AG09319 (cell line): ENCODE measurements at regions not wholly inside any gene's neighbourhood (a gene's known extent, or its start where the extent isn't known, plus 50 kb on each side); places are given as distances from the start of the nearest gene placed in this dataset.
"Not testable (repeated sequence)": the region's sequence is repeated elsewhere in the genome, so short reads cannot be mapped to it uniquely, and the experiment has no call there.

Experiments used
- DNase-seq: peaks from one replicate; pipeline ENCODE4 v3.0.0-alpha.2; 2010; ENCODE audit warnings: low read depth; ENCODE audit errors: extremely low read depth
- TF ChIP-seq, protein P1 (sequence below): IDR thresholded peaks from 2 replicates; pipeline ENCODE4 v1.5.1; 2011; ENCODE audit warnings: low read depth, mild to moderate bottlenecking, inconsistent platforms, low read length, moderate library complexity

DNA sequence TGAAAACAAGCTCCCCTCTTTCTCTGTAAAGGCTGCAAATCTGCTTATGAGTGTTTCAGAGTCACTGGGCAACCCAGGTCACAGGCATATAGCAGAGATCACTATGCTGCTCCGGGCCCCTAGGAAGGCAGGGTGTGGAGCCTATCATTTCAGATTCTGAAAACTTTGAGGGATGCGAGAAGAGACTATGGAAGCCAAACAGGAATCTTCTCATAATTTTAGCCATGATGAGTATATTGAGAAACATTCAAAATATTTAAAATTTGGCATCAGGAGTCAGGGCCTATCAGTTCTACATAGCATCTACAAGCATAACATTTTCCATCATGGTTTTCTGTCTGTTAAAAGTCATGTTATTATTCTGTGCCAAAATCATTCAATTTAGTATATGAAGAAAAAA lies 61.7 kb upstream of the ATXN3L start:
- no peak for DNase-seq
- TF ChIP-seq, protein P1, sequence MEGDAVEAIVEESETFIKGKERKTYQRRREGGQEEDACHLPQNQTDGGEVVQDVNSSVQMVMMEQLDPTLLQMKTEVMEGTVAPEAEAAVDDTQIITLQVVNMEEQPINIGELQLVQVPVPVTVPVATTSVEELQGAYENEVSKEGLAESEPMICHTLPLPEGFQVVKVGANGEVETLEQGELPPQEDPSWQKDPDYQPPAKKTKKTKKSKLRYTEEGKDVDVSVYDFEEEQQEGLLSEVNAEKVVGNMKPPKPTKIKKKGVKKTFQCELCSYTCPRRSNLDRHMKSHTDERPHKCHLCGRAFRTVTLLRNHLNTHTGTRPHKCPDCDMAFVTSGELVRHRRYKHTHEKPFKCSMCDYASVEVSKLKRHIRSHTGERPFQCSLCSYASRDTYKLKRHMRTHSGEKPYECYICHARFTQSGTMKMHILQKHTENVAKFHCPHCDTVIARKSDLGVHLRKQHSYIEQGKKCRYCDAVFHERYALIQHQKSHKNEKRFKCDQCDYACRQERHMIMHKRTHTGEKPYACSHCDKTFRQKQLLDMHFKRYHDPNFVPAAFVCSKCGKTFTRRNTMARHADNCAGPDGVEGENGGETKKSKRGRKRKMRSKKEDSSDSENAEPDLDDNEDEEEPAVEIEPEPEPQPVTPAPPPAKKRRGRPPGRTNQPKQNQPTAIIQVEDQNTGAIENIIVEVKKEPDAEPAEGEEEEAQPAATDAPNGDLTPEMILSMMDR, result no peak

GRCh38 chrX:13380211-13380610 lies 60.4 kb upstream of the ATXN3L start:
- DNase-seq, result no peak
- TF ChIP-seq, protein P1, result no peak

DNA sequence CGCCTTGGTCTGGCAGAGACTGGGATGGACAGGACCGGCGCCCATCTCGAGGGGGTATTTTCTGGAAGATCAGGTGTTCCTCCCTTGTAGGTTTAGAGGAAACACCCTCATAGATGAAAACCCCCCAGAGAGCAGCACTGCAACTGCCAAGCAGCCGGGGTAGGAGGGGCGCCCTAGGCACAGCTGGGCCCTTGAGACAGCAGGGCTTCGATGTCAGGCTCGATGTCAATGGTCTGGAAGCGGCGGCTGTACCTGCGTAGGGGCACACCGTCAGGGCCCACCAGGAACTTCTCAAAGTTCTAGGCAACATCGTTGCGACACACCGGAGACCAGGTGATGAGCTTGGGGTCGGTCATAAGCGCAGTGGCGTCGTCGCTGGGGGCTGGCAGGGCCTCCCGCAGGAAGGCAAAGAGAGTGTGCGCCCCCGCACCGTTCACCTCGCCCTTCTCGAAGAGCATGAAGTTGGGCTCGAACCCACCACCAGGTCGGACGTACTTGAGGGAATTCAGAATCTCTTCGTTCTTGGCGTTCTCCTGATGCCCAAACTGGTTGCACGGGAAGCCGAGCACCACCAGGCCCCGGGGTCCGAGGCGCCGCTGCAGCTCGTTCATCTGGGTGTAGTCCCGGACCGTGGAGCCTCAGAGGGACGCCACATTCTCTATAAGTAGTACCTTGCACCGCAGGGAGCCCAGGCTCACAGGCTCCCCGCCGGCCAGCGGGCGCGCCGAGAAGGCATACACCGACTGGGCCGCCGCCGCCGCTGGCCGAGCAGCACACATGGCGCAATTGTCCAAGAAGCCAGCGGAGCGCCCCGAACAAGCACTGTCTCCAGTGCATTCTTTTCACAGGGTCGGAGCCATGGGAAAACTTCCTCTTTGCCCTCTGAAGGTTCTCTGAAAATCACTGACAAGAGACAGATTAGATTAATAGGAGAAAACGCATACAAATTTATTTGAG lies 59.0 kb upstream of the ATXN3L start:
- DNase-seq, result not testable (repeated sequence)

GRCh38 chrX:13377550-13377934 lies 57.7 kb upstream of the ATXN3L start:
- peak; percentile 84 for DNase-seq
- TF ChIP-seq, protein P1, result no peak

GRCh38 chrX:13376857-13377549 lies 57.1 kb upstream of the ATXN3L start:
- DNase-seq, result peak; percentile 95
- TF ChIP-seq, protein P1, result no peak

- not testable (repeated sequence) for DNase-seq
Measured at GRCh38 chrX:13375596-13375995, 55.7 kb upstream of the ATXN3L start.

DNA sequence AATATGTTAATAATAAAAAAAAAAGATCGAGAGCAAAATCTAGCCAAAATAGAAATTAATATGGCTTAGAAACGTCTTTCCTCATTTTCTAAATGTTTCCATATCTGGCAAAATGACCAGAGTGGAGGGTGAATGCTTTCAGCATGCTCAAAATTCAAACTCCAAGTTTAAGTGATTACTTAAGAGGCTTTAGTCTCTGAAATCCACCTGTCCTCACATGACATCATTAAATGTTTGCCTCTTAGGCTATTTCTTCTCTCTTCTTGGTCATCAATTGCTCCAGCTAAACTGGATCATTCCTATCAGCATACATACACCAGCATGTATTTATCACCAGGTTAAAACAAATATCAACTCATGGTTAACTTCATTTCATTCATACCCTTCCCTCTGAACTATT lies 54.5 kb upstream of the ATXN3L start:
- TF ChIP-seq, protein P1, result no peak
- DNase-seq, result no peak

GRCh38 chrX:13373431-13374187 lies 53.8 kb upstream of the ATXN3L start:
- DNase-seq, result peak; percentile 61

More at GRCh38 chrX:13373431-13374187, 53.8 kb upstream of the ATXN3L start:
- TF ChIP-seq, protein P1, result no peak
